Adrenal gland (tissue), 9 donors: ENCODE measurements at regions not wholly inside any gene's neighbourhood (a gene's known extent, or its start where the extent isn't known, plus 50 kb on each side); places are given as distances from the start of the nearest gene placed in this dataset.

ENCODE experiments used
- DNase-seq, 7 donors: peaks; one replicate each; pipeline ENCODE4 v3.0.0-alpha.2; 2019 to 2020
- H3K27ac ChIP-seq, 5 donors: fragments of 200-600 bp; sonication (generic) in 4 of 5; 1 replicate in 3 of 5; 2 replicates in 2 of 5; pipeline versions ENCODE4 v1.5.1 to v1.8.0; 2016 to 2020; ENCODE audit warnings: mild to moderate bottlenecking in 1 of 5
- H3K27me3 ChIP-seq: fragments of 200-600 bp; 2 replicates; pipeline ENCODE4 v1.8.0; 2021
- H3K36me3 ChIP-seq, 2 donors: fragments of 200-600 bp; replicated peaks in 1 of 2; 1 replicate in 1 of 2; 2 replicates in 1 of 2; pipeline versions ENCODE4 v1.5.1 to v1.8.0; 2018 to 2022
- H3K4me1 ChIP-seq, 2 donors: fragments of 200-600 bp; replicated peaks in 1 of 2; 1 replicate in 1 of 2; 2 replicates in 1 of 2; pipeline versions ENCODE4 v1.5.1 to v1.8.0; 2018 to 2021
- H3K4me3 ChIP-seq, 4 donors: fragments of 200-600 bp; sonication (generic) in 3 of 4; one replicate each; pipeline ENCODE4 v1.5.1; 2016 to 2018
- H3K9me3 ChIP-seq, 3 donors: fragments of 200-600 bp; sonication (generic) in 1 of 3; replicated peaks in 1 of 3; 1 replicate in 2 of 3; 2 replicates in 1 of 3; pipeline versions ENCODE4 v1.5.1 to v1.8.0; 2016 to 2021
- CTCF ChIP-seq, 6 experiments: fragments of 450-650 bp in 4 of 6; fragments of 200-600 bp in 2 of 6; sonication (generic) in 1 of 6; IDR thresholded peaks; 1 replicate in 5 of 6; 2 replicates in 1 of 6; pipeline versions ENCODE4 v1.5.1 to v1.8.0; 2016 to 2021; ENCODE audit warnings: antibody characterized with exemption in 6 of 6, mild to moderate bottlenecking in 2 of 6, moderate library complexity in 1 of 6
- POLR2A ChIP-seq, 2 donors: fragments of 450-650 bp; IDR thresholded peaks; one replicate each; pipeline ENCODE4 v1.6.1; 2017; ENCODE audit warnings: antibody characterized with exemption in 2 of 2, mild to moderate bottlenecking in 2 of 2, moderate library complexity in 1 of 2
- WGBS, 4 donors: extraction: QIAGEN DNeasy Blood & Tissue Kit in 2 of 4; methylation state at CpG; one replicate each; pipeline versions ENCODE4 v1.1.5 to v1.1.7; 2013 to 2017; 5-methylcytosine and 5-hydroxymethylcytosine counted together
- intact Hi-C, 2 donors: fragments of 100-400 bp; cut with DNase I; formaldehyde crosslinking; loops; one replicate each; pipeline versions ENCODE4 v1.14.1 to v1.15.0; 2022 to 2023
- donor health status: healthy with polysubstance abuse.
- donor health status: Bipolar disorder and iron deficiency.
- donor health status: DM: yes; HTN: yes; CAD: no.
- donor health status: DM: no; HTN: no; CAD: no.
- donor health status: DM: no; HTN: no; CAD: no.

GRCh38 chr5:107184871-107185270 is 485.9 kb downstream of the EFNA5 start:
- WGBS, 4 donors, result 41 to 67% (median 60%) methylated on average over 1 of the region's 1 CpG

GRCh38 chr5:107184066-107184465 is 486.7 kb downstream of the EFNA5 start:
- TF ChIP-seq POLR2A (IDR thresholded peaks at IDR 0.05), result no peak
- TF ChIP-seq CTCF (IDR thresholded peaks at IDR 0.05), result no peak
- Histone ChIP-seq H3K36me3 (no peaks in the 10 kb centered on the region), H3K4me1 (no peaks in the 10 kb centered on the region), H3K27me3 (no peaks in the 10 kb centered on the region), H3K9me3 (no peaks in the 10 kb centered on the region), H3K4me3 (no peak overlapping the region), H3K27ac (no peak overlapping the region)
- 76 to 82% (median 77%) methylated on average over 2 of the region's 2 CpGs for WGBS, 4 donors
- intact Hi-C loops, result no loop called here
- no peak for DNase-seq

More at GRCh38 chr5:107184871-107185270, 485.9 kb downstream of the EFNA5 start:
- Histone ChIP-seq H3K27ac (no peak overlapping the region), H3K4me1 (no peaks in the 10 kb centered on the region), H3K4me3 (no peak overlapping the region), H3K36me3 (no peaks in the 10 kb centered on the region), H3K27me3 (no peaks in the 10 kb centered on the region), H3K9me3 (no peaks in the 10 kb centered on the region)
- intact Hi-C loops, result no loop called here
- TF ChIP-seq CTCF (IDR thresholded peaks at IDR 0.05), result no peak
- TF ChIP-seq POLR2A (IDR thresholded peaks at IDR 0.05), result no peak
- DNase-seq, result no peak

GRCh38 chr5:107170620-107171019 is 500.1 kb downstream of the EFNA5 start:
- TF ChIP-seq CTCF (IDR thresholded peaks at IDR 0.05), result no peak
- no peak for TF ChIP-seq POLR2A (IDR thresholded peaks at IDR 0.05)

GRCh38 chr5:107169867-107170266 is 500.9 kb downstream of the EFNA5 start:
- H3K36me3 ChIP-seq, result no peaks in the 10 kb centered on the region
- H3K4me1 ChIP-seq, result no peaks in the 10 kb centered on the region
- H3K4me3 ChIP-seq, result no peak overlapping the region
- intact Hi-C loops, result no loop called here
- WGBS, 4 donors, result 71 to 79% (median 76%) methylated on average over 3 of the region's 3 CpGs
- H3K9me3 ChIP-seq, result no peaks in the 10 kb centered on the region
- no peak for DNase-seq
- H3K27ac ChIP-seq, result no peak overlapping the region
- no peaks in the 10 kb centered on the region for H3K27me3 ChIP-seq
- no peak for TF ChIP-seq POLR2A (IDR thresholded peaks at IDR 0.05)
- TF ChIP-seq CTCF (IDR thresholded peaks at IDR 0.05), result no peak

More at GRCh38 chr5:107170620-107171019, 500.1 kb downstream of the EFNA5 start:
- H3K36me3 ChIP-seq, result no peaks in the 10 kb centered on the region
- WGBS, 4 donors, result 78 to 84% (median 82%) methylated on average over 3 of the region's 3 CpGs
- no peaks in the 10 kb centered on the region for H3K27me3 ChIP-seq
- intact Hi-C loops, result no loop called here
- no peaks in the 10 kb centered on the region for H3K4me1 ChIP-seq
- no peak overlapping the region for H3K4me3 ChIP-seq
- no peaks in the 10 kb centered on the region for H3K9me3 ChIP-seq
- H3K27ac ChIP-seq, result no peak overlapping the region
- DNase-seq, result no peak
